ENCODE measurements at regions not wholly inside any gene's neighbourhood (a gene's known extent, or its start where the extent isn't known, plus 50 kb on each side); places are given as distances from the start of the nearest gene placed in this dataset.

DNA sequence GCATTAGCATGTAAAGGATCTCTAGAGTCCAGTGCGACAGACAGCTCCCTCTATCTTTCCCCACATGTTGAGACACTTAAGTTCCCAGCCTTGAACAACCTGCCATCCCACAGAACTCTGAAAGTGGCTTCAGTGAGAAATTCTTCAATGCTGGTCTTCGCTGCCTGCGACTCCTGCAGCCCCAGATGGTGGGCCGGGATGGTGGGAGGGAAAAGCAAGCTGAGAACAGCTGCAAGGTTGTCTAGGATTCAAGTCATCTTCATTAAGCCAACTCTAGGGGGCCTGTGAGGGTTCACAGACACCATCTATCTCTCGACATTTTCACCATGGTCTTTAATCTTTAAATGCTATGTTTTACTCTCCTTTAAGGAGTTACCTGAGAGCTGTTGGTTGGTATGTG is 185.5 kb upstream of the C1orf174 start:
- TF ChIP-seq, protein P1, sequence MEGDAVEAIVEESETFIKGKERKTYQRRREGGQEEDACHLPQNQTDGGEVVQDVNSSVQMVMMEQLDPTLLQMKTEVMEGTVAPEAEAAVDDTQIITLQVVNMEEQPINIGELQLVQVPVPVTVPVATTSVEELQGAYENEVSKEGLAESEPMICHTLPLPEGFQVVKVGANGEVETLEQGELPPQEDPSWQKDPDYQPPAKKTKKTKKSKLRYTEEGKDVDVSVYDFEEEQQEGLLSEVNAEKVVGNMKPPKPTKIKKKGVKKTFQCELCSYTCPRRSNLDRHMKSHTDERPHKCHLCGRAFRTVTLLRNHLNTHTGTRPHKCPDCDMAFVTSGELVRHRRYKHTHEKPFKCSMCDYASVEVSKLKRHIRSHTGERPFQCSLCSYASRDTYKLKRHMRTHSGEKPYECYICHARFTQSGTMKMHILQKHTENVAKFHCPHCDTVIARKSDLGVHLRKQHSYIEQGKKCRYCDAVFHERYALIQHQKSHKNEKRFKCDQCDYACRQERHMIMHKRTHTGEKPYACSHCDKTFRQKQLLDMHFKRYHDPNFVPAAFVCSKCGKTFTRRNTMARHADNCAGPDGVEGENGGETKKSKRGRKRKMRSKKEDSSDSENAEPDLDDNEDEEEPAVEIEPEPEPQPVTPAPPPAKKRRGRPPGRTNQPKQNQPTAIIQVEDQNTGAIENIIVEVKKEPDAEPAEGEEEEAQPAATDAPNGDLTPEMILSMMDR (IDR thresholded peaks at IDR 0.05): no peak
- no peak for TF ChIP-seq POLR2A (IDR thresholded peaks at IDR 0.05)

Data from thyroid gland (tissue), 4 donors.